Neuronal stem cell (in vitro differentiated cells): ENCODE measurements at regions not wholly inside any gene's neighbourhood (a gene's known extent, or its start where the extent isn't known, plus 50 kb on each side); places are given as distances from the start of the nearest gene placed in this dataset.

ENCODE experiments used
- DNase-seq: peaks from one replicate; pipeline ENCODE4 v3.0.0-alpha.2; 2013; ENCODE audit warnings: low spot score
- H2AFZ ChIP-seq: one replicate; pipeline ENCODE4 v1.6.1; 2013; ENCODE audit warnings: mild to moderate bottlenecking, low read length, inconsistent platforms
- H2AK5ac ChIP-seq: 2 replicates; pipeline ENCODE4 v1.6.1; 2013; ENCODE audit warnings: low read depth, mild to moderate bottlenecking, inconsistent platforms, low read length, moderate library complexity, mixed read lengths
- H2BK120ac ChIP-seq: 2 replicates; pipeline ENCODE4 v1.6.1; 2013; ENCODE audit warnings: low read depth, mild to moderate bottlenecking, inconsistent platforms, low read length, moderate library complexity, mixed read lengths
- H2BK12ac ChIP-seq: one replicate; pipeline ENCODE4 v1.6.1; 2013; ENCODE audit warnings: low read length, inconsistent platforms
- H2BK15ac ChIP-seq: 2 replicates; pipeline ENCODE4 v1.6.1; 2013; ENCODE audit warnings: mild to moderate bottlenecking, low read length, inconsistent platforms, mixed read lengths
- H2BK5ac ChIP-seq: one replicate; pipeline ENCODE4 v1.6.1; 2013; ENCODE audit warnings: inconsistent platforms, mild to moderate bottlenecking, low read length, moderate library complexity
- H3K14ac ChIP-seq: one replicate; pipeline ENCODE4 v1.6.1; 2013; ENCODE audit warnings: low read length, inconsistent platforms
- H3K18ac ChIP-seq: 2 replicates; pipeline ENCODE4 v1.6.1; 2013; ENCODE audit warnings: low read length, inconsistent platforms
- H3K23ac ChIP-seq: 2 replicates; pipeline ENCODE4 v1.6.1; 2013; ENCODE audit warnings: low read depth, mild to moderate bottlenecking, mixed read lengths, low read length, inconsistent platforms; ENCODE audit not compliant: poor library complexity
- H3K27ac ChIP-seq: replicated peaks from 3 replicates; pipeline ENCODE4 v1.5.1; 2013; ENCODE audit warnings: low read length, inconsistent platforms
- H3K27me3 ChIP-seq, 3 experiments: 2 replicates each; pipeline ENCODE4 v1.6.1; 2013; ENCODE audit warnings: low read length in 3 of 3, mild to moderate bottlenecking in 2 of 3, inconsistent platforms in 1 of 3, low read depth in 1 of 3, mixed read lengths in 1 of 3, moderate library complexity in 1 of 3; ENCODE audit not compliant: control insufficient read depth in 3 of 3, insufficient read depth in 3 of 3
- H3K36me3 ChIP-seq, 2 donors: replicated peaks in 1 of 2; 2 replicates each; pipeline ENCODE4 v1.6.1; 2013; ENCODE audit warnings: low read length in 2 of 2; ENCODE audit not compliant: control insufficient read depth in 2 of 2, insufficient read depth in 2 of 2
- H3K4ac ChIP-seq: 2 replicates; pipeline ENCODE4 v1.6.1; 2013; ENCODE audit warnings: inconsistent platforms, mild to moderate bottlenecking, low read length, moderate library complexity
- H3K4me1 ChIP-seq, 2 donors: 1 replicate in 1 of 2; 2 replicates in 1 of 2; pipeline ENCODE4 v1.6.1; 2013; ENCODE audit warnings: low read length in 2 of 2, low read depth in 1 of 2; ENCODE audit not compliant: control insufficient read depth in 2 of 2, insufficient read depth in 1 of 2
- H3K4me2 ChIP-seq: one replicate; pipeline ENCODE4 v1.6.1; 2013; ENCODE audit warnings: mild to moderate bottlenecking, low read length, inconsistent platforms; ENCODE audit not compliant: insufficient read depth, poor library complexity, severe bottlenecking
- H3K4me3 ChIP-seq, 2 donors: 2 replicates each; pipeline ENCODE4 v1.5.1; 2013; ENCODE audit warnings: low read length in 2 of 2, mild to moderate bottlenecking in 2 of 2, inconsistent platforms in 1 of 2, moderate library complexity in 1 of 2
- H3K79me1 ChIP-seq: one replicate; pipeline ENCODE4 v1.6.1; 2013; ENCODE audit warnings: low read depth, mild to moderate bottlenecking, inconsistent platforms, low read length, moderate library complexity
- H3K9ac ChIP-seq: one replicate; pipeline ENCODE4 v1.6.1; 2013; ENCODE audit warnings: mild to moderate bottlenecking, low read depth, low read length, inconsistent platforms; ENCODE audit not compliant: poor library complexity
- H3K9me3 ChIP-seq, 2 donors: replicated peaks in 1 of 2; 2 replicates each; pipeline versions ENCODE3 to v1.6.1; 2013; ENCODE audit warnings: low read length in 2 of 2, mild to moderate bottlenecking in 2 of 2, inconsistent platforms in 1 of 2, low read depth in 1 of 2, mixed read lengths in 1 of 2, moderate library complexity in 1 of 2; ENCODE audit not compliant: control insufficient read depth in 2 of 2, insufficient read depth in 1 of 2
- H4K8ac ChIP-seq: one replicate; pipeline ENCODE4 v1.6.1; 2013; ENCODE audit warnings: low read depth, mild to moderate bottlenecking, inconsistent platforms, low read length, moderate library complexity
- H4K91ac ChIP-seq: one replicate; pipeline ENCODE4 v1.6.1; 2013; ENCODE audit warnings: low read length, low read depth, mild to moderate bottlenecking, inconsistent platforms; ENCODE audit not compliant: poor library complexity
- WGBS, 2 donors: extraction: QIAGEN DNeasy Blood & Tissue Kit; methylation state at CpG; one replicate each; pipeline ENCODE4 v1.1.7; 2013; ENCODE audit warnings: missing lambda C conversion rate in 2 of 2, mixed read lengths in 1 of 2; ENCODE audit not compliant: insufficient read length in 2 of 2, insufficient replicate concordance in 1 of 2; ENCODE audit errors: extremely low coverage in 2 of 2; 5-methylcytosine and 5-hydroxymethylcytosine counted together

- H2AK5ac ChIP-seq, result no peak overlapping the region
- no peak overlapping the region for H4K91ac ChIP-seq
- no peaks in the 10 kb centered on the region for H3K27me3 ChIP-seq
- no peak for DNase-seq
- H2BK120ac ChIP-seq, result no peak overlapping the region
- no peak overlapping the region for H3K4me3 ChIP-seq
- H3K79me1 ChIP-seq, result no peaks in the 10 kb centered on the region
- H2BK5ac ChIP-seq, result no peak overlapping the region
- WGBS, 2 donors, result no CpG with 5 or more reads among the region's 13 CpGs
- H3K9me3 ChIP-seq, result no peaks in the 10 kb centered on the region
- no peak overlapping the region for H3K4me2 ChIP-seq
- H2AFZ ChIP-seq, result no peak overlapping the region
- no peak overlapping the region for H3K18ac ChIP-seq
- no peak overlapping the region for H4K8ac ChIP-seq
- H3K36me3 ChIP-seq, result no peaks in the 10 kb centered on the region
- peaks cover 6 to 9% of the 10 kb centered on the region in 2 donors for H3K4me1 ChIP-seq
- H2BK15ac ChIP-seq, result peak overlapping the region; percentile 69
- no peak overlapping the region for H3K9ac ChIP-seq
- peak overlapping the region; percentile 39 for H3K14ac ChIP-seq
- peak overlapping the region; percentile 18 for H2BK12ac ChIP-seq
- no peak overlapping the region for H3K27ac ChIP-seq
- no peak overlapping the region for H3K4ac ChIP-seq
- H3K23ac ChIP-seq, result no peak overlapping the region
Measured at GRCh38 chr2:204315236-204315662, 230.0 kb upstream of the PARD3B start.

- peaks cover 4 to 9% of the 10 kb centered on the region in 2 donors for H3K4me1 ChIP-seq
- DNase-seq, result no peak
- no peak overlapping the region for H2BK15ac ChIP-seq
- H3K4me2 ChIP-seq, result no peak overlapping the region
- H3K79me1 ChIP-seq, result no peaks in the 10 kb centered on the region
- no peak overlapping the region for H2AFZ ChIP-seq
- no peak overlapping the region for H2BK5ac ChIP-seq
- no peak overlapping the region for H3K9ac ChIP-seq
- no peak overlapping the region for H4K8ac ChIP-seq
- H3K14ac ChIP-seq, result no peak overlapping the region
- H3K4me3 ChIP-seq, result no peak overlapping the region
- no peaks in the 10 kb centered on the region for H3K36me3 ChIP-seq
- peak overlapping the region; percentile 11 for H3K18ac ChIP-seq
- H3K9me3 ChIP-seq, result no peaks in the 10 kb centered on the region
- no peak overlapping the region for H3K27ac ChIP-seq
- H2AK5ac ChIP-seq, result no peak overlapping the region
- no peak overlapping the region for H4K91ac ChIP-seq
- no peak overlapping the region for H3K4ac ChIP-seq
- no peak overlapping the region for H2BK120ac ChIP-seq
- no peaks in the 10 kb centered on the region for H3K27me3 ChIP-seq
- no CpG with 5 or more reads among the region's 5 CpGs for WGBS, 2 donors
- no peak overlapping the region for H2BK12ac ChIP-seq
- no peak overlapping the region for H3K23ac ChIP-seq
Measured at GRCh38 chr2:204317640-204318039, 227.6 kb upstream of the PARD3B start.

GRCh38 chr2:204321027-204321800, 224.1 kb upstream of the PARD3B start:
- no peak overlapping the region for H3K27ac ChIP-seq
- DNase-seq, result no peak
- WGBS, 2 donors, result no CpG with 5 or more reads among the region's 10 CpGs

GRCh38 chr2:204321910-204322751, 223.1 kb upstream of the PARD3B start:
- Histone ChIP-seq H2BK5ac (no peak overlapping the region), H3K79me1 (no peaks in the 10 kb centered on the region), H3K27ac (no peak overlapping the region), H3K9ac (no peak overlapping the region), H3K9me3 (no peaks in the 10 kb centered on the region), H3K4me2 (no peak overlapping the region), H3K18ac (no peak overlapping the region), H4K8ac (no peak overlapping the region), H3K36me3 (no peaks in the 10 kb centered on the region), H3K4ac (no peak overlapping the region), H4K91ac (no peak overlapping the region), H2AK5ac (no peak overlapping the region), H2BK15ac (no peak overlapping the region), H2BK12ac (no peak overlapping the region), H3K4me1 (peaks cover 0 to 2% of the 10 kb centered on the region in 2 donors), H2AFZ (no peak overlapping the region), H3K27me3 (no peaks in the 10 kb centered on the region), H3K4me3 (no peak overlapping the region), H3K14ac (no peak overlapping the region), H2BK120ac (no peak overlapping the region), H3K23ac (no peak overlapping the region)
- no CpG with 5 or more reads among the region's 9 CpGs for WGBS, 2 donors
- DNase-seq, result no peak

More at GRCh38 chr2:204321027-204321800, 224.1 kb upstream of the PARD3B start:
- no peak overlapping the region for H3K18ac ChIP-seq
- H4K8ac ChIP-seq, result no peak overlapping the region
- H3K9ac ChIP-seq, result no peak overlapping the region
- H3K36me3 ChIP-seq, result no peaks in the 10 kb centered on the region
- no peaks in the 10 kb centered on the region for H3K79me1 ChIP-seq
- no peak overlapping the region for H2AFZ ChIP-seq
- no peak overlapping the region for H2BK120ac ChIP-seq
- no peaks in the 10 kb centered on the region for H3K9me3 ChIP-seq
- no peaks in the 10 kb centered on the region for H3K27me3 ChIP-seq
- no peak overlapping the region for H2BK15ac ChIP-seq
- no peak overlapping the region for H4K91ac ChIP-seq
- no peak overlapping the region for H3K23ac ChIP-seq
- no peak overlapping the region for H3K4me2 ChIP-seq
- H2AK5ac ChIP-seq, result no peak overlapping the region
- H3K4me3 ChIP-seq, result no peak overlapping the region
- H3K4ac ChIP-seq, result no peak overlapping the region
- no peak overlapping the region for H3K14ac ChIP-seq
- no peaks in the 10 kb centered on the region for H3K4me1 ChIP-seq
- H2BK5ac ChIP-seq, result no peak overlapping the region
- H2BK12ac ChIP-seq, result no peak overlapping the region
